H9 (cell line): ENCODE measurements at regions not wholly inside any gene's neighbourhood (a gene's known extent, or its start where the extent isn't known, plus 50 kb on each side); places are given as distances from the start of the nearest gene placed in this dataset.

Experiments
- DNase-seq: peaks from one replicate; pipeline ENCODE4 v3.0.0-alpha.2; 2017
- H2AFZ ChIP-seq: one replicate; pipeline ENCODE4 v1.6.1; 2013; ENCODE audit warnings: mild to moderate bottlenecking, low read length, control low read depth, moderate library complexity
- H2AK5ac ChIP-seq: 2 replicates; pipeline ENCODE4 v1.6.1; 2013; ENCODE audit warnings: low read length, control low read depth, mixed read lengths; ENCODE audit not compliant: insufficient read length
- H2BK120ac ChIP-seq: one replicate; pipeline ENCODE4 v1.6.1; 2013; ENCODE audit warnings: low read depth, mild to moderate bottlenecking, low read length, control low read depth, inconsistent platforms; ENCODE audit not compliant: poor library complexity, severe bottlenecking
- H2BK12ac ChIP-seq: 2 replicates; pipeline ENCODE4 v1.6.1; 2013; ENCODE audit warnings: low read length, control low read depth, mixed read lengths, low read depth; ENCODE audit not compliant: insufficient read length
- H2BK15ac ChIP-seq: 2 replicates; pipeline ENCODE4 v1.6.1; 2013; ENCODE audit warnings: low read depth, low read length, control low read depth
- H2BK20ac ChIP-seq: one replicate; pipeline ENCODE4 v1.6.1; 2013; ENCODE audit warnings: low read depth, mild to moderate bottlenecking, low read length, control low read depth, inconsistent platforms; ENCODE audit not compliant: poor library complexity, severe bottlenecking
- H2BK5ac ChIP-seq: 2 replicates; pipeline ENCODE4 v1.6.1; 2013; ENCODE audit warnings: low read length, control low read depth, mixed read lengths; ENCODE audit not compliant: insufficient read length
- H3K14ac ChIP-seq: 2 replicates; pipeline ENCODE4 v1.6.1; 2013; ENCODE audit warnings: low read length, control low read depth; ENCODE audit not compliant: insufficient read depth
- H3K18ac ChIP-seq: 2 replicates; pipeline ENCODE4 v1.6.1; 2013; ENCODE audit warnings: low read depth, mild to moderate bottlenecking, mixed read lengths, low read length, control low read depth; ENCODE audit not compliant: insufficient read length
- H3K23ac ChIP-seq: 2 replicates; pipeline ENCODE4 v1.6.1; 2013; ENCODE audit warnings: low read length, control low read depth, mixed read lengths, low read depth; ENCODE audit not compliant: insufficient read length
- H3K23me2 ChIP-seq: 2 replicates; pipeline ENCODE4 v1.6.1; 2013; ENCODE audit warnings: low read depth, mild to moderate bottlenecking, mixed read lengths, low read length, control low read depth; ENCODE audit not compliant: insufficient read length, poor library complexity, severe bottlenecking
- H3K27ac ChIP-seq: 2 replicates; pipeline ENCODE4 v1.5.1; 2013; ENCODE audit warnings: low read length, control low read depth, mixed read lengths, low read depth; ENCODE audit not compliant: insufficient read length
- H3K27me3 ChIP-seq: 2 replicates; pipeline ENCODE4 v1.6.1; 2013; ENCODE audit warnings: low read length, control low read depth, inconsistent platforms; ENCODE audit not compliant: insufficient read depth
- H3K4ac ChIP-seq: 2 replicates; pipeline ENCODE4 v1.6.1; 2013; ENCODE audit warnings: low read depth, mild to moderate bottlenecking, control low read depth, inconsistent platforms, low read length, moderate library complexity
- H3K4me1 ChIP-seq: 2 replicates; pipeline ENCODE4 v1.6.1; 2013; ENCODE audit warnings: low read length, control low read depth, inconsistent platforms; ENCODE audit not compliant: insufficient read depth
- H3K4me2 ChIP-seq: 2 replicates; pipeline ENCODE4 v1.6.1; 2013; ENCODE audit warnings: low read length, control low read depth, mixed read lengths; ENCODE audit not compliant: insufficient read length, insufficient read depth
- H3K56ac ChIP-seq: 2 replicates; pipeline ENCODE4 v1.6.1; 2013; ENCODE audit warnings: low read depth, mild to moderate bottlenecking, mixed read lengths, low read length, control low read depth; ENCODE audit not compliant: insufficient read length
- H3K79me1 ChIP-seq: 2 replicates; pipeline ENCODE4 v1.6.1; 2013; ENCODE audit warnings: low read depth, mild to moderate bottlenecking, moderate library complexity, low read length, control low read depth, inconsistent platforms; ENCODE audit not compliant: insufficient read depth, poor library complexity, severe bottlenecking
- H3K79me2 ChIP-seq: 2 replicates; pipeline ENCODE4 v1.6.1; 2013; ENCODE audit warnings: low read length, control low read depth, inconsistent platforms; ENCODE audit not compliant: insufficient read depth
- H3K9ac ChIP-seq: 2 replicates; pipeline ENCODE4 v1.6.1; 2013; ENCODE audit warnings: low read length, control low read depth, mixed read lengths; ENCODE audit not compliant: insufficient read length; ENCODE audit errors: extremely low read depth
- H3K9me3 ChIP-seq: one replicate; pipeline ENCODE4 v1.6.1; 2013; ENCODE audit warnings: low read depth, low read length, inconsistent platforms; ENCODE audit not compliant: control insufficient read depth
- H3T11ph ChIP-seq: one replicate; pipeline ENCODE4 v1.6.1; 2013; ENCODE audit warnings: mild to moderate bottlenecking, low read length, control low read depth, inconsistent platforms
- H4K20me1 ChIP-seq: one replicate; pipeline ENCODE4 v1.6.1; 2013; ENCODE audit not compliant: control insufficient read depth, insufficient read length, insufficient read depth
- H4K5ac ChIP-seq: 2 replicates; pipeline ENCODE4 v1.6.1; 2013; ENCODE audit warnings: low read depth, mild to moderate bottlenecking, mixed read lengths, low read length, control low read depth; ENCODE audit not compliant: insufficient read length
- H4K8ac ChIP-seq: replicated peaks from 2 replicates; pipeline ENCODE4 v1.6.1; 2013; ENCODE audit warnings: low read length, control low read depth, mixed read lengths, low read depth; ENCODE audit not compliant: insufficient read length
- H4K91ac ChIP-seq: 2 replicates; pipeline ENCODE4 v1.6.1; 2013; ENCODE audit warnings: low read depth, mild to moderate bottlenecking, moderate library complexity, mixed read lengths, low read length, control low read depth; ENCODE audit not compliant: insufficient read length
- H3K27ac Mint-ChIP-seq, 3 experiments: 2 replicates in 2 of 3; 3 replicates in 1 of 3; pipeline ENCODE4 v1.8.0; 2020 to 2021; ENCODE audit warnings: mixed read lengths in 3 of 3, mild to moderate bottlenecking in 1 of 3, moderate library complexity in 1 of 3
- H3K27me3 Mint-ChIP-seq: 2 replicates; pipeline ENCODE4 v1.8.0; 2021; ENCODE audit warnings: low read depth, mild to moderate bottlenecking, moderate library complexity, mixed read lengths
- H3K36me3 Mint-ChIP-seq, 3 experiments: 2 replicates in 2 of 3; 3 replicates in 1 of 3; pipeline ENCODE4 v1.8.0; 2020 to 2021; ENCODE audit warnings: low read depth in 3 of 3, mixed read lengths in 3 of 3; ENCODE audit not compliant: insufficient read depth in 1 of 3
- H3K4me1 Mint-ChIP-seq, 2 experiments: 2 replicates each; pipeline ENCODE4 v1.8.0; 2020; ENCODE audit warnings: mixed read lengths in 2 of 2
- H3K4me3 Mint-ChIP-seq, 2 experiments: 2 replicates in 1 of 2; 3 replicates in 1 of 2; pipeline ENCODE4 v1.8.0; 2020 to 2021; ENCODE audit warnings: mild to moderate bottlenecking in 2 of 2, mixed read lengths in 2 of 2, moderate library complexity in 1 of 2
- H3K9me3 Mint-ChIP-seq, 2 experiments: 2 replicates in 1 of 2; 3 replicates in 1 of 2; pipeline ENCODE4 v1.8.0; 2020; ENCODE audit warnings: mild to moderate bottlenecking in 2 of 2, mixed read lengths in 2 of 2, moderate library complexity in 1 of 2
- CTCF ChIP-seq: fragments of 200-600 bp; sonication (generic); conservative IDR thresholded peaks from 3 replicates; pipeline ENCODE4 v1.8.0; 2021; ENCODE audit warnings: antibody characterized with exemption, mild to moderate bottlenecking
- WGBS: extraction: QIAGEN DNeasy Blood & Tissue Kit; methylation state at CpG from one replicate; pipeline ENCODE4 v1.1.7; 2013; ENCODE audit warnings: missing lambda C conversion rate, low lambda C conversion rate, mixed read lengths; ENCODE audit not compliant: insufficient read length; ENCODE audit errors: extremely low coverage; 5-methylcytosine and 5-hydroxymethylcytosine counted together

DNA sequence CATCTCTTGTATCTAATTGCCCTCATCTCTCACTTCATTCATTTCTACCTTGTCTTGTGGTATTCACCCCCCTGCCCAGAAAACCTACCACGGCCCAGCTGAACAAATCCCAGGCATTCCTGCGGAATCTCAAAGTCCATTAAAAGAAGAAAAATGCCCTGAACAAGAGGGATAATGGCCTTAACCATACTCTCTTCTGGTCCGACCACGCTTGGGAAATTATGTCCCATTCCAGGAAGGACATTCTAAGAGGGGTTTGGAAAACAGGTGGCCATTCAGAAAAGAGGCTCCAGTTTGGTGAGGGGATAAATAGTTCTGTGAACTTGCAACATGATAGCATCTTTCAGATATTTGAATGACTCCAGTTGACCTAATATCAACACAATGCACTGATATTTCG, 349.9 kb upstream of the ZNF521 start:
- Histone ChIP-seq H3K18ac (no peak overlapping the region), H3K9me3 (no peaks in the 10 kb centered on the region), H3K14ac (no peak overlapping the region), H3K27ac (no peak overlapping the region), H2BK5ac (no peak overlapping the region), H3K23me2 (no peaks in the 10 kb centered on the region), H3K4me2 (no peak overlapping the region), H2AFZ (no peak overlapping the region), H3K56ac (no peak overlapping the region), H3K4me1 (no peaks in the 10 kb centered on the region), H4K5ac (no peak overlapping the region), H3K27me3 (no peaks in the 10 kb centered on the region), H3T11ph (no peak overlapping the region), H2AK5ac (no peak overlapping the region), H2BK12ac (no peak overlapping the region), H2BK20ac (no peak overlapping the region), H4K20me1 (no peaks in the 10 kb centered on the region), H4K91ac (no peak overlapping the region), H3K79me1 (no peaks in the 10 kb centered on the region), H3K79me2 (no peaks in the 10 kb centered on the region), H4K8ac (no peak overlapping the region), H3K23ac (no peak overlapping the region), H2BK15ac (no peak overlapping the region), H3K4ac (no peak overlapping the region), H2BK120ac (no peak overlapping the region), H3K9ac (no peak overlapping the region)
- Mint-ChIP-seq H3K4me3 (no peak overlapping the region), H3K27me3 (no peaks in the 10 kb centered on the region), H3K9me3 (no peaks in the 10 kb centered on the region), H3K36me3 (no peaks in the 10 kb centered on the region), H3K27ac (no peak overlapping the region), H3K4me1 (peaks cover 13% of the 10 kb centered on the region in 2 experiments)
- no peak for DNase-seq
- WGBS: no CpG with 5 or more reads among the region's 5 CpGs
- TF ChIP-seq CTCF: no peak
